Natural killer cell (primary cell): ENCODE measurements at regions not wholly inside any gene's neighbourhood (a gene's known extent, or its start where the extent isn't known, plus 50 kb on each side); places are given as distances from the start of the nearest gene placed in this dataset.

Source experiments
- ATAC-seq, 3 donors: fragments of 150-1000 bp in 2 of 3; fragments of 200-7000 bp in 1 of 3; cut with Tn5 transposase; 1 replicate in 1 of 3; 2 replicates in 2 of 3; pipeline ENCODE4 v1.10.0; 2021; ENCODE audit warnings: mild to moderate bottlenecking in 2 of 3, moderate library complexity in 2 of 3
- DNase-seq, 2 donors: peaks; one replicate each; pipeline versions ENCODE4 v3.0.0 to v3.0.0-alpha.2; 2013 to 2021; ENCODE audit warnings: mixed read lengths in 1 of 2
- H3K27ac ChIP-seq: one replicate; pipeline ENCODE4 v1.5.1; 2013; ENCODE audit warnings: mild to moderate bottlenecking, low read length
- H3K27me3 ChIP-seq: one replicate; pipeline ENCODE4 v1.6.1; 2013; ENCODE audit warnings: low read length; ENCODE audit not compliant: control insufficient read depth, insufficient read depth
- H3K36me3 ChIP-seq: one replicate; pipeline ENCODE4 v1.6.1; 2013; ENCODE audit warnings: low read length; ENCODE audit not compliant: control insufficient read depth, insufficient read depth
- H3K4me1 ChIP-seq: one replicate; pipeline ENCODE4 v1.6.1; 2013; ENCODE audit warnings: low read length; ENCODE audit not compliant: control insufficient read depth, insufficient read depth
- H3K4me3 ChIP-seq: one replicate; pipeline ENCODE4 v1.5.1; 2013; ENCODE audit warnings: low read length
- H3K9me3 ChIP-seq: one replicate; pipeline ENCODE4 v1.6.1; 2013; ENCODE audit warnings: low read length; ENCODE audit not compliant: control insufficient read depth, insufficient read depth
- H3K27ac Mint-ChIP-seq, 2 donors: one replicate each; pipeline ENCODE4 v1.8.0; 2022; ENCODE audit warnings: mild to moderate bottlenecking in 2 of 2, mixed read lengths in 2 of 2, moderate library complexity in 1 of 2
- H3K27me3 Mint-ChIP-seq, 2 donors: one replicate each; pipeline ENCODE4 v1.8.0; 2022; ENCODE audit warnings: low read depth in 2 of 2, mixed read lengths in 2 of 2
- H3K36me3 Mint-ChIP-seq: one replicate; pipeline ENCODE4 v1.8.0; 2022; ENCODE audit warnings: mixed read lengths
- H3K4me1 Mint-ChIP-seq, 2 donors: one replicate each; pipeline ENCODE4 v1.8.0; 2022; ENCODE audit warnings: mixed read lengths in 2 of 2
- H3K4me3 Mint-ChIP-seq: one replicate; pipeline ENCODE4 v1.8.0; 2022; ENCODE audit warnings: mild to moderate bottlenecking, moderate library complexity, mixed read lengths
- H3K9me3 Mint-ChIP-seq, 2 donors: one replicate each; pipeline ENCODE4 v1.8.0; 2022; ENCODE audit warnings: mixed read lengths in 2 of 2
- CTCF ChIP-seq: fragments of 200-600 bp; IDR thresholded peaks from one replicate; pipeline ENCODE4 v1.8.0; 2022; ENCODE audit warnings: antibody characterized with exemption
- WGBS: methylation state at CpG from one replicate; pipeline ENCODE4 v1.1.7; 2013; ENCODE audit warnings: missing lambda C conversion rate; ENCODE audit not compliant: insufficient coverage; 5-methylcytosine and 5-hydroxymethylcytosine counted together
- intact Hi-C: fragments of 100-400 bp; cut with micrococcal nuclease; formaldehyde crosslinking; loops from one replicate; pipeline ENCODE4 v1.14.2; 2022

- intact Hi-C loops = no loop called here
- Mint-ChIP-seq H3K4me1 (peaks cover 47 to 65% of the 10 kb centered on the region in 2 donors), H3K36me3 (no peaks in the 10 kb centered on the region), H3K4me3 (no peak overlapping the region), H3K9me3 (no peaks in the 10 kb centered on the region), H3K27me3 (no peaks in the 10 kb centered on the region), H3K27ac (no peak overlapping the region)
- no peak for ATAC-seq
- Histone ChIP-seq H3K27ac (no peak overlapping the region), H3K36me3 (no peaks in the 10 kb centered on the region), H3K4me1 (peaks cover 7% of the 10 kb centered on the region), H3K9me3 (no peaks in the 10 kb centered on the region), H3K4me3 (no peak overlapping the region), H3K27me3 (no peaks in the 10 kb centered on the region)
- WGBS = 100% methylated on average over 1 of the region's 1 CpG
- no peak for TF ChIP-seq CTCF
- DNase-seq = no peak
Observed at GRCh38 chr20:60142587-60142986, 184.4 kb downstream of the CDH26 start.

DNA sequence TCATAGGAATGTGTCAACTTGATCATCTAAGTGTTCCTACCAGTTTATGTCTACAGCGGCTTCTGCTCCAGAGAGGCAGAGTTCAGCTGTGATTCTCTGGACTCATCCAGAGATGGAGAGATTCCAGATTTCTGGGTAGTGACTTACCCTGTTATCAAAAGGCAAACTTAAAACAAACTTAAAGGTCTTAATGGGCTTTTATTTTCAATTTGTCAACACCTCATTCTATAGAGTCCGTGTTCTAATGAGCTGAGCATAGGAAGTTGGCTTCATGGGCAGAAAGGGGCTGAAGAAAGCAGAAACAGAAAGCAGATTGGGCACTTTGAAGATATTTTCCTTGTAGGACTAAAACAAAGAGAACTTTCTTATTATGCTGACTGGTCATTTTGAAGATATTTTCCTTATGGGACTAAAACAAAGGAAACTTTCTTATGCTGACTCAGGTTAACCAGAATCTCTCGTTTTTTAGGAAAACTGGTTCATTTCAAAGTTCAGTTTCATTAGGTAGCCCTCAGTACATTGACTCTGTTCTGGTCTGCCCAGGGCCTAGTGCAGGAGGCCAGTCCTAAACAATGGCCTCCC, 185.1 kb downstream of the CDH26 start:
- H3K36me3 ChIP-seq = no peaks in the 10 kb centered on the region
- ATAC-seq = no peak
- no peak overlapping the region for H3K4me3 ChIP-seq
- Mint-ChIP-seq H3K4me3 (no peak overlapping the region), H3K36me3 (no peaks in the 10 kb centered on the region), H3K27me3 (no peaks in the 10 kb centered on the region), H3K27ac (no peak overlapping the region), H3K4me1 (peaks cover 42 to 62% of the 10 kb centered on the region in 2 donors), H3K9me3 (no peaks in the 10 kb centered on the region)
- TF ChIP-seq CTCF = no peak
- H3K27ac ChIP-seq = no peak overlapping the region
- WGBS = 82% methylated on average over 2 of the region's 3 CpGs
- H3K9me3 ChIP-seq = no peaks in the 10 kb centered on the region
- intact Hi-C loops = no loop called here
- DNase-seq = no peak
- H3K4me1 ChIP-seq = peaks cover 1% of the 10 kb centered on the region
- no peaks in the 10 kb centered on the region for H3K27me3 ChIP-seq

- intact Hi-C loops = no loop called here
- H3K27ac Mint-ChIP-seq = no peak overlapping the region
Observed at GRCh38 chr20:60144404-60144803, 186.2 kb downstream of the CDH26 start.

More at GRCh38 chr20:60144404-60144803, 186.2 kb downstream of the CDH26 start:
- Histone ChIP-seq H3K4me1 (no peaks in the 10 kb centered on the region), H3K9me3 (no peaks in the 10 kb centered on the region), H3K27ac (no peak overlapping the region), H3K27me3 (no peaks in the 10 kb centered on the region), H3K36me3 (no peaks in the 10 kb centered on the region), H3K4me3 (no peak overlapping the region)
- Mint-ChIP-seq H3K4me3 (no peak overlapping the region), H3K9me3 (no peaks in the 10 kb centered on the region), H3K27me3 (no peaks in the 10 kb centered on the region), H3K4me1 (peaks cover 43 to 52% of the 10 kb centered on the region in 2 donors), H3K36me3 (no peaks in the 10 kb centered on the region)
- ATAC-seq (no peak), DNase-seq (no peak)
- no peak for TF ChIP-seq CTCF
- WGBS = 98% methylated on average over 3 of the region's 3 CpGs
